HG02571 (cell line): ENCODE measurements at regions not wholly inside any gene's neighbourhood (a gene's known extent, or its start where the extent isn't known, plus 50 kb on each side); places are given as distances from the start of the nearest gene placed in this dataset.

Experiments
- ATAC-seq: cut with Tn5 transposase; IDR thresholded peaks from one replicate; pipeline ENCODE4 v1.9.1; 2021; ENCODE audit warnings: mild to moderate bottlenecking, moderate library complexity; ENCODE audit not compliant: unreplicated experiment

DNA sequence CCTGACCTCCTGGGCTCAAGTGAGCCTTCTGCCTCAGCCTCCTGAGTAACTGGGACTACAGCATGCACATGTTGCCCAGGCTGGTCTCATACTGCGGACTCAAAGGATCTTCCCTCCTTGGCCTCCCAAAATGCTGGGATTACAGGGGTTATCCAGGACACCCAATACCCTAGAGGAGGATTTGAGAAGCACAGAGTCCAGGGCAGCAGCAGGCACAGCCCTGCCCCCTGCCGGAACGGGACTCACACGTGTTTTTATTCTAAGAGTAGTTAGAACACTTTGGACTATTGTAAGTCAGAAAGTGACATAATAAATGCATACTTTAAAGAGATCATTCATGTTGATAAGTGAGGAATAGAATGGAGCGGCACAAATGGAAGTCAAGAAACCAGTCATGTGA lies 80.2 kb downstream of the C6orf118 start:
- ATAC-seq, result no peak

DNA sequence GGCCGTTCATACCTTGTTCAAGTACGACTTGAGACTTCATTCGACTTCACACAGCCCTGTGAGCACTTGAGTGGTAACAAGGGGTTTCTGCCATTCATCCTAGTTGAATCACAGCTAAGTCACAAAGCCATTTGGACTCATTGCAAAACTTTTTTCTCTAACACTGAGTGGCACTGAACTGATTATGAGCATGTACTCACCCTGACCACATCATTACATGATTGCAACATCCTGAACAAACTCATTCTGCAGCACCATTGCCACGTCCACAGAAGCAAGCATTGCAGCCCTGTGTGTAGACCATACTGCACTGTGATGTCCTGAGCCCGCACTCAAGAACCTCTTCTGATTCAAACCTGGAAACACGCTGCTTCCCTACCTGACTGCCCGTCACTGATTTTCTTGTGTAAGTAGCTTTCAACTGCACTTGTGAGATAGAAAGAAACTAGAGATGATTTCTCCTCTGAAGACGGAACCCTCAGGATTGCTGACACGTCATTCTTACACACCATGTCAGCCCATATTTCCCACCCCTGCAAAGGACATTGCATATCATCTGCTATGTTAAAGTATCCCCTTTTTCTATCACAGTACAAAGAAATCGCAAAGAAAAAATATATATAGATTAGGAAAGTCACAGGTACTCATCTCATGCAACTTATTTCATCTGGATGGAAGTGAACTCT lies 81.6 kb downstream of the C6orf118 start:
- no peak for ATAC-seq

- no peak for ATAC-seq
Measured at GRCh38 chr6:165223736-165224135, 85.7 kb downstream of the C6orf118 start.

- no peak for ATAC-seq
Measured at GRCh38 chr6:165223101-165223500, 86.3 kb downstream of the C6orf118 start.

- ATAC-seq, result no peak
Measured at GRCh38 chr6:165222315-165223025, 86.9 kb downstream of the C6orf118 start.

DNA sequence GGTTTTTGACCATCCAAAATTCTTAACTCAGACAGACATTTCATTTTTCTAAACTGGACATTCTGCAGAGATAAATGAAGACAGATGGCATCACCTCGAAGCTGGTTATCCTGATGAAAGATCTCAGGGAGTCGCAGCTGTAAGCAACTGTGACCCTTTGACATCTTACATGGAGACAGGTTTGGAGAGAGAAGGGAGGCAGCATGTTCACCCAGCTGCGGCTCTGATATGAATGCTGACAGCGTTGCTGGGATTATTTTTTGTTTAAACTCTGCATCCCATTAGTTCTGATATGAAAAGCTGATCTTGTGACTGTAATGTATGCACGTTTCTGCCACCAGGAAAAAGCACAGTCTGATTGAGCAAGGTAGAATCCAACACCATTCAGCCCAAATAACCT lies 89.4 kb downstream of the C6orf118 start:
- ATAC-seq, result no peak

DNA sequence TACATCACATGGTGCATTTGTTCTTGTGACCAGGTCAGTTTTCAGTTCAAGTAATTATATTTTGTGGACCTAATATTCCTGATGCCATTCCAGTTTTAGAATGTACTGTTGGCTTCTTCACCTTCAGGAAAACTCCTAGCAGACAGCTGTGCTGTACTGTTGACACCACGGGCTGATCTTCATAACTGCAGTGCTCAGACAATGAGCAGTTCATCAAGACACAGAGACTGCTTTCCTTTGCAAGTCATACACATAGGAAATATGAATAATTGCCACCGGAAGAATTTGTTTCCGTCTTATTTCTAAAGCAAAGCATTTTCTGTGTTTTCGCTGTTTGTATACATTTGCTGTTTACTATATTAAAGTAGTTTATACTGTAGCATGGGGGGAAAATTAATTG lies 89.8 kb downstream of the C6orf118 start:
- no peak for ATAC-seq

GRCh38 chr6:165218829-165219228 lies 90.6 kb downstream of the C6orf118 start:
- no peak for ATAC-seq

GRCh38 chr6:165206798-165207197 lies 102.6 kb downstream of the C6orf118 start:
- ATAC-seq, result no peak

DNA sequence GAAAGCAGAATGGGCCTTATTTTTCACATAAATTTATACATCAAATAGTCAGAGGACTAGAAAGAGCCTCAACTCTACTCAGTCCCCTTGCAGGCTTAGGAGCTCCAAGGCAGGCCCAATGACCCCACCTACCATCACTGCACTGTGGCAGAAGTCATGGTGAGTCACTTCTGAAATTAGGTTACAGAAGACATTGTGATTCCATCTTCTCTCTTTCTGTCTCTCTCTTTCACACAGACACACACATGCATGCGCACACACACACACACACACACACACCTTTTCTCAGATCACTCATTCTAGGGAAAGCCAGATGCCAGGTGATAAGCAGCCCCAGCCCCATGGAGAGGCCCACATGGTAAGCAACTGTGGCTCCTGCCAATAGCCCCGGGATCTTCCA lies 103.8 kb downstream of the C6orf118 start:
- no peak for ATAC-seq

DNA sequence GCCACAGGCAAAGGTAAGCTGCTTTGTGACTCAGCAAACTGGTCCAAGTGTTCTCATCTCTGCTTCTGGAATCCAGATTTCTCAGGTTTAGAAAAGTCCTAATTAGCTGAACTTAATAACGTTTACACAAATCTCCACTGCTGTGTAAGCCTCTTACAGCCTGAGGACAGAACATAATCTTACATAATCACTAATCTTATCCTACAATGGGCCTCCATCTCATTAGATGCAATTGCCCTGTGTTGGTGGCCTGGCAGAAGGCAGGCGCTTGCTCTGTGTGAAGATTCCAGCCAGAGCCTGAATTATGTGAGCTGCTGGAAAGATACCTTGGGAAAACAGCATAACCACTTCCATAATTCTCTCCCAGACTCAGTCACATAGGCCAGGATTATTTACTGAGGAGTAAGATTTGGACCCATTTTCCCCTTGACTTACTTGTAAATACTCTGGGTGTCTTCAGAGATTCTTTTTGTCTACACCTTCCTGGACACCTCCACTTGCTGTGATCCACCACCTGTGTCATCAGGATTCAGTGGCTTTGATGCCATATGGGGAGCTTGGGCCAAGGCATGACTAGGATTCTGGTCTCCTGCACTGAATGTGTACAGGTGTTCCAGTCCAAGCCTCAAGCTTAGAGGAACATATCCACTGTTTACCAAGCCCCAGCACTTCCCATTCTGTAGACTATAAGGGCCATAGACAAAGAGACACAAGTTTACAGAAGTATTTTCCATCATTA lies 104.4 kb downstream of the C6orf118 start:
- ATAC-seq, result no peak

DNA sequence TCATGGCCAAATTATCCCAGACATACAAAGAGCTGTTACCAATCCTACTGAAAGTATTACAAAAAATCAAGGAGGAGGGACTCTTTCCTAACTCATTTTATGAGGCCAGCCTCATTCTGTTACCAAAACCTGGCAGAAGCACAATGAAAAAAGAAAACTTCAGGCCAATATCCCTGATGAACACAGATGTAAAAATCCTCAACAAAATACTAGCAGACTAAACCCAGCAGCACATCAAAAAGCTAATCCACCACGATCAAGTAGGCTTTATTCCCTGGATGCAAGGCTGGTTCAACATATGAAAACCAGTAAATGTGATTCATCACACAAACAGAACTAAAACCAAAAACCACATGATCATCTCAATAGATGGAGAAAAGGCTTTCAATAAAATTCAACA lies 109.2 kb downstream of the C6orf118 start:
- no peak for ATAC-seq

DNA sequence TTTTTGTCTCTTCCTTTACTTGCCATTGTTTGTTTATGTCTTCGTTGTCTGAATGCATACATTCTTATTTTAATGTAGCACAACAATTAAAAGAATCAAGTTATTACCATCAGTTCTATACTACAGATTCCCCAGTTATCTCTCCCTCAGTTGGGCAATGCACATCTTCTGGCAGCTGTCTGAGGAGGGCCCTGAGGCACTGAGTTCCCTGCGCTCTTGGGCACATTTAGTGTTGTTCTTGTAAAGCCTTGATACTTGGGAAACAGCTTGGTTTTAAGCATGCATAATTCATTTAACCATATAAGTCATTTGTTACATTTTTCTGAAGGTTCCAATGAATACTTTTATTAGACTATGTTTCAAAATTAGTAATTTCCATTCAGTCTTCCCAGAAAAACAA lies 117.9 kb downstream of the C6orf118 start:
- no peak for ATAC-seq

DNA sequence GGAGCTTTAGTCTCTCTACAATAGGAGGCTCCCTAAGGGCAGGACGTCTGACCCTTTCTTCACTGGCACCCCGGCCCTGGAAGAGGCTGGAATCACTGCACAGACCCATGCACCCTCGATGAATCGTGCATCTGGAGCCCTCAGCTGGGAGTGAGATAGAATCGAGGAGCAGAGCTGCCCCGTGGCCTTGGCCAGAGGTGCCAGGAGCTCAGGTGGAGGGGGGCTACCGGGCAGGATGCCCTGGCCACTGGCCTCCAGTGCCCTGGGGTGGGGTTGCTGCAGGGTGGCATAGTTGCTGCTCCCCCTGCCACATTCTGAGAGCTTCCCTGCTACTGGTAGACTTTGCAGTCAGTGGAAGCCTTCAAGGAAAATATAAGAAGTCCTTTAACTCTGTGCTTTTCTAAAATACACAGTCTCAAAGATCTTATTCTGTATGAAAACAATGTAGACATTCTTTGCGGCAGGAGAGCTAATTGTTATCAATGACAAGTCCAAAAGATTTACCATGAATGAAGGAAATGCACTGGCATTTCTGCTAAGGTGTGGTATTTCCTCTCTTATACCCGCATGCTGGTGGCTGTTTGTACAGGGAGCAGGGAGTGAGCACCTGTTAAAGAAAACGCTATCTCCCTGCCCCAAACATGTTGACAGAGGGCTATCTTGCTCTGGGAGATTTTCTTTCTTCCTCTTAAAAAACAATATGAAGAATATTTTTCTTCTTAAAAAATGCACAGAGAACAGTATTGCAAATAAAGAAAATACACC lies 122.8 kb downstream of the C6orf118 start:
- no peak for ATAC-seq

- ATAC-seq, result no peak
Measured at GRCh38 chr6:165186041-165186440, 123.4 kb downstream of the C6orf118 start.

DNA sequence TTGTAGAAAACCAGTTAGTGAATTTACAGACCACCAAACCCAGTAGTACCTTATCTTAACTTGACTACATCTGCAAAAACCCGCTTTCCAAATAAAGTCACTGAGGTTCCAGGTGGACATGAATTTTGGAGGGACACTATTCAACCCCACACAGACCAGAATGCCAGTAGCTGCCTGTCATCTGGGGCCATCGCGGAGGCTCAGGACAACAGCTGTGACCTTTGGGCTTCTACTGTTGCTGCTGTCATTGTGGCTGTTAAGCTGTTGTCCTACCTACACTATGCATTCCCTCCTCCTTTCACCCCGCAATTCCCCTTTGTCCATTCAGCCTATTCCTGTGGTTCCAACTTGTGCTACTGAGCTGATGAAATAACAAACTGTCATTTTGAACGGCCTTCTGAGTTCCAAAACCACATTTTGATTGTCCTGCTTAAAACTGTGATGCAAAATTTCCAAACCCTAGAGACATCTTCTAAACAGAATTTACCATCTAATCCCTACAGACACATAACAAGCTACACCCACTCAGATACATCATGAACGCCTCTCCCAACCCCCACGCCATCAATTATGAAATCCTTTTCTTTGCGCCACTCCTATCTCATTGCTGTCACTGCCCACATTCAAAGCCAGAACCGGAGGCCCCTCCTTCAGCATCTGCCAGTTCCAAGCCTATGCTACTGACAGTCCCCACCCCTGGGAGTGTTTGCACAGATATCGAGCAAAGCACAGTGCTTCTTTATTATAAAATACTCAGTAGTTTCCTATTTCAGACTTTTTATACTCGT lies 125.0 kb downstream of the C6orf118 start:
- ATAC-seq, result no peak

DNA sequence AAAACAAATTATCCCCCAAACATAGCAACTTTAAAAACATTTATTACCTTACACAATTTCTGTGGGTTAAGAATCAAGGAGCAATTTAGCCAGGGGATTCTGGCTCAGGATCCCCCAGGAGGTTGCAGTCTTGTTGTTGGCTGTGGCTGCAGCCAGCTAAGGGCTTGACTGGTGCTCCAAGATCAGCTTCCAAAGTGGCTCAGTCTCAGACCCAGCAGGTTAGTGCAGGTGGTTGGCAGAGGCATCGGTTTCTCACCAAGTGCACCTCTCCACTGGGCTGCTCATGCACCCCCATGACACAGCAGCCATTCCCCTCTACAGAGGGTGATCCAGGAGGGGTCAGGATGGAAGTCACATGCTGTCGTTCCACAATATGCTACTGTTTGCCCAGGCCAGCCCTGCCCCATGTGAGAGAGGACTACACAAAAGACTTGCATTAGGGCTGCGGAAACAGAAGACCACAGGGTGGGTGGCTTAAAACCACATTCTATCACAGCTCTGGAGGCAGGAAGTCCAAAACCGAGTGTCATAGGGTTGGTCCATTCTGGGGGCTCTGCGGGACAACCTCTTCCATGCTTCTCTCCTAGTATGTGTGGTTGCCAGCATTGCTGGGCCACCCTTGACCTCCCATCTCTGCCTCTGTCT lies 125.8 kb downstream of the C6orf118 start:
- ATAC-seq, result no peak

GRCh38 chr6:165183071-165183470 lies 126.3 kb downstream of the C6orf118 start:
- no peak for ATAC-seq

DNA sequence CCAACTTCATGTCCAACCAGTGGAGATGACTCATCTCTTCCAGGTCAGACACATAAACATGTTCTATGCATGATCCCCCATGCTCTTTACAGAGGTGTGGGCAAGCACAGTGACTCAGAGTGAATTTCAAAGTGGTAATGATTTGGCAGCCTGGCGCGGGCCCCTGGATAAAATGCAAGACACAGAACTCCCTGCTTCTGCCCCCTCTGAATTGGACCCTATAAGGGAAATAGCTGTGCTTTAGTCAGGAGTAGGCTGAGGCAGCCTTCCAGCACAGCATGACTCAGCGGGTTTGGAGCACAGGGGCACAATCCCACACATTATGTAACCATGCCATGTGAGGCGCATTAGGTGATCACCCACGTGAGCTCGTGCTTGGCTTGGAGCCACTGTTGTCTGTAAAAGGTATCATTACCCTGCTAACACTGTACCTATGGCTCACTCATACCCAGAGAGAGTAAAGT lies 127.4 kb downstream of the C6orf118 start:
- no peak for ATAC-seq

- no peak for ATAC-seq
Measured at GRCh38 chr6:165178056-165178455, 131.3 kb downstream of the C6orf118 start.
